CD4-positive, alpha-beta T cell treated with Interleukin-1 beta for 1 hour (primary cell): ENCODE measurements at regions not wholly inside any gene's neighbourhood (a gene's known extent, or its start where the extent isn't known, plus 50 kb on each side); places are given as distances from the start of the nearest gene placed in this dataset.
"Not testable (repeated sequence)": the region's sequence is repeated elsewhere in the genome, so short reads cannot be mapped to it uniquely, and the experiment has no call there.

ENCODE experiments used
- DNase-seq, 2 donors: peaks; one replicate each; pipeline ENCODE4 v3.0.0-alpha.2; 2020 to 2022

DNA sequence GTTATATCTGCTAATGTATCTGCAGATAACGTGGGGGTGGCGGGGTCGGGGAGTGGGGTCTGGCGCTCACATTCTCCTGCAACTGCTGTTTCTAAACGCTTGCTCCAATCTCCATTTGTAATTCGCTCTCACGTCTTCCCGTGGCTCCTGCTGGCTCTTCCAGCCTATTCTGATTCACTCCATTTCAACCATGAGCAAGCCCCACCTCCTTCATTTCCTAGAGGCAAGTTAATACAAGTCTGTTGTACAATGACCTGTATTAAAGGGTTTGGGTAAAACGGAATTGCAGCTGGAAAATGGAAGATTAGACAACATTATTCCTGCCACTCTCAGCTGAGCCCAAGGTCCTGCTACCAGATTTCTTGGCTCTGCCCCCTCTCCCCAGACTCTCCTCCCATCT lies 132.3 kb downstream of the CSNK2A3 start:
- DNase-seq, result no peak

DNA sequence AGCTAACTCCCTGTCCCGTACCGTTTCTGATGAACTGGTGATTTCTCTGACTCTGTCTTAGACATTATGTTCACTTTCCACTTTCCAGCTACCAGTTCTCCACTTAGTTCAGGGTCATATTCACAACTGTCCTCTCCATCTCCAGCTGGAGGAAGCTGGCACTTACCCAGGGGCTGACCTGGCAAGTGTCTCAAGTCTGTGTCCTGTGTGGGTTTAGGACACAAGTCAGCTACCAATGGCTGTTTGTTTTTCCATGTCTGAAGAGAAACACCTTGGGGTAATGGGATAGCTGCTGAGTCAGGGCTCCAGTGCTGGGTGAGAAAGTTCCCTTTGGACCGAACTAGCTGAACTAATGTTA lies 134.4 kb downstream of the CSNK2A3 start:
- DNase-seq, result no peak

DNA sequence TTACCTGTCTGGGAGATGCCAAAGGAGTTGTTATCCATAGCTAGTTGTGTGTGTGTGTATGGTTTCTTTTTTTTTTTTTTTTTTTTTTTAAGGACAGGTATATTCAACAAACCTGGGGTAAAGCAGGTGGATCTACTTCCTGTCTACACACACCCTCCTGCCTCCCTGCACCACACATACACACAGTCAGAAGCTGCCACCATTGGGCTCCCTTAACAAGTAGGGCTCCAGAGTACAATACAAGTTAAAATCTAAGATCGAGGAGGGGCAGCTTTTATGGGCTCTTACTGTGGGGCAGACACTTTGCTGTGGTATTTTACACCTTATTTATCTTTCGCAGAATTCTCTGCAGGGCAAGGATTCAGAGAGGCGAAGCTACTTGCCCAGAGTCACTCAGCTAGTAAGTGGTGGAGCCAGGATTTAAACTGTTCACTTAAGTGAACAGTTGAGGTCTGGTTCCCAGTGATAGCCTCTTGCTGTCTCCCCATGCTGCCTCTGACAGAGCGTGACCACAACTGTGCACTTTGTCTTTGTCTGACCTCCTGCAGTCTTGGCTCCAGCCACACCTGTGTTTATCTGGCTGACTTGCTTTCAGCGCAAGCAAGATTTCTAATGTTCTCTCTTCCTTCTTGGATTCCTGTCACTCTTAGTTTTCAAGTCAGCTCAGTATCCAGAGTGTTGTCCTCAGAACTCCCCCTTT lies 135.0 kb downstream of the CSNK2A3 start:
- DNase-seq, result no peak

DNA sequence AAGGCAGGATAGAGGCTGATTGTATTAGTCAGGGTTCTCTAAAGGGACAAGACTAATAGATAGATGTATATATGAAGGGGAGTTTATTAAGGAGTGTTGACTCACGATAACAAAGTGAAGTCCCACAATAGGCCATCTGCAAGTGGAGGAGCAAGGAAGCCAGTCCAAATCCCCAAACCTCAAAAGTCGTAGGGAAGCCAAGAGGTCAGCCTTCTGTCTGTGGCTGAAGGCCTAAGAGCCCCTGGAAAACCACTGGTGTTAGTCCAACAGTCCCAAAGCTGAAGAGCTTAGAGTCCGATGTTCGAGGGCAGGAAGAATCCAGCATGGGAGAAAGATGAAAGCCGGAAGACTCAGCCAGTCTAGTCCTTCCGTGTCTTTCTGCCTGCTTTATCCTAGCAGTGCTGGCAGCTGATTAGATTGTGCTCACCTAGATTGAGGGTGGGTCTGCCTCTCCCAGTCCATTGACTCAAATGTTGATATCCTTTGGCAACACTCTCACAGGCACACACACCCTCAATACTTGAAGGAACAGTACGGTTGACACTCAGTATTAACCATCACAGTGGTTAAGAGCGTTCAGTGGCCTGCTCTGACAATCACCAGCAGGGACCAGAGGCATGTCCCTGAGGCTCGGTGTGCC lies 135.6 kb downstream of the CSNK2A3 start:
- DNase-seq, result no peak

DNA sequence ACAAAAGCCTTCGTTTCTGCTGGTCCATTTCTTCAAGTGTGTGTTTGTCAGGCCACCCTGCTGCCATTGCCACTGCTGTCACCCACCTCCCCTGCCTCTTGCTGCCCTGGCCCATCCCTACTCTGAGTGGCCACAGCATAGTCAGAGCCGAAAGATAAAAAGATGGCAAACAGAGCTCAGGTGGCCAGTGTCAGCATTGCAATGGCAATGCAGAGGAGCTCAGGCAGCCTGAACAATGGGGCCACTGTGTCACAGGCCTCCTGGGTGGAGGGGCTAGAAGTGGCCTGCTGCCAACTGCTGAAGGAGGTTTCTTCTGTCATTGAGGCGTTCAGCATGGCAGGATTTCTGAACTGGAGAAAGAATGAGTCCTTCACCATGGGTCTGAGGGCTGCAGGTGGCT lies 137.1 kb downstream of the CSNK2A3 start:
- no peak for DNase-seq

DNA sequence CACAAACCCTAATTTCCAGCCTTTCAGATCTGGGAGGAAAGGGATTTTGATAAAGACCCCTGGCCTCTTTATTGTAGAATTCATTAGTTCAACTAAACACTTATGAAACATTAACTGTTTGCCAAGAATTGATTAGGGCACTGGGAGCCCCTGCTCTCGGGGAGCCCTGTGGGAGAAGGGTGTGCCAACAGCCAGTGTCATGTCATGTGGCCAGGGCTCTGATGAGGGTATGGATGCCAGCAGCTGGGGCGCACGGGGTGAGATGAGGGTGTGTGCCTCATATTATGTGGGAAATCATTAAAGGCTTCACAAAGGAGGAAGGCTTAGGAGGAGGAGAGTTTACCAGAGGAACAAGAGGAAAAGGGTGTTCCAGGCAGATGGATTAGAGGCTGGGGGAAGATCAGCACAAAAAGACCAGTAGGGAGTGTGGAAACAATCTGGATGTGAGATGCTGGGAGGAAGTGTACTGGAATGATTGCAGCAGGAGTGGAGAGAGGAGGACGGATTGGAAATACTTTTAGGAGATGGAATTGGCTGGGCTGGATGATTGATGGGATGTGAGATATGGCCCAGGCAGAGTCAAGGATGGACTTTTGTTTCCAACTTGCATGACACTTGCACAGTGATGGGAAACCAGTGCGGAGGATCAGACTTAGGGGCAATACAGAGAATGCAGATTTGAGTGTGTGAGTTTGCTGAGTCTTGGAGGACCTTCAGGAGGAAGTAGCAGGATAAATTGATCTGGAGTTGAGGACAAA lies 137.8 kb downstream of the CSNK2A3 start:
- no peak for DNase-seq

DNA sequence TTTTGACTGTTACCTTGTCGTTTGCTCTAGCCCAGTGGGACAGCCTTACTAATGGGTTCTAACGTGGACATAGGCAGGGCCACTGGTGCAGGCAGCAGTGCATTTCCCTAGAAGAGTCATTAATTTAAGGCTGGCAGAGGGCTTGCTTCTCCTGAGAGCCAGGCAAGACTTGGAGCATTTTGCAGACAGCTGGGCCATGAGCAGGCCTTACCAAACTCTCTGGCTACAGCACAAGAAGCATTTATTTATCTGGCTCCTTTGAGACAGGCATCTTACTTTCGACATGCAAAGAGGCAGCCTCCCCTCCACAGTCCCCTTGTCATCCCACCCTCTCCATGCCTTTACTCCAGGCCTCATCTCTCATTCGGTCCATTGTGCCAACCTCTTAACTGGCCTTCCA lies 139.9 kb downstream of the CSNK2A3 start:
- DNase-seq, result no peak

DNA sequence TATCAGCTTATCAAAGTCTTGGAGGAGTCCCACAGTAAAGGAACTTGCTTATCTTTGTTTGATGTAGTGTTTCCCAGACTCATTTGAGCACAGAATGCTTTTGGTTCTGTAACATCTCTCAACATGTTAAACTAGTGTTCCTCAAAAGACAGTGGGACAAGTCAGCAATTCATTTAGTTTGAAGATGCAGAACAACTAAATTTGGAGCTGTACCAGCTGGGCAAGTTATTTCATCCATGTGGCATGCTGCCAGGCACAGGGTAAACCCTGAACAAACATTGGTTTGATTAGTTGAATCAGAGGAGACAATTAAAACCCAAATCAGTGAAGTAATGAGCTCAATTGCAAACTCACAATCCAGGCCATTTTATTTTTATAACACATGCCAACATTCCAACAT lies 141.2 kb downstream of the CSNK2A3 start:
- no peak for DNase-seq

DNA sequence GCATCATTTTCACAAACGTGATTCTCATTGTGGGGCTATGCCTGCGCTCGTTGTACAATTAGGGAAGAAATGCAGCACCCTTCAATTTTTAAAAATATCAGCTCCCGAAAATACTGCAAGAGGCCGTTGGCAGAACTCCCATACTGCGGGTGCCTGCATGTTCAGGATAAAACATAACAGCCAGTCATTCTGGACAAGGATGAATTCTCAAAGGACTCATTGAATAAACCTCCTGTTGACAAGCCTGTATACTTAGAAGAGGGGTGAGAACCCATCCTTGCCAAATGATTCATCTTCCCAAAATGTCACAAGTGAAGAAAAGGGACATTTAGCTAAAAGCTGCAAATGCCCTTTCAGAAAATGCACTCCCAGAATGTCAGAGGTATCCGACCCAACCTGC lies 141.9 kb downstream of the CSNK2A3 start:
- no peak for DNase-seq

DNA sequence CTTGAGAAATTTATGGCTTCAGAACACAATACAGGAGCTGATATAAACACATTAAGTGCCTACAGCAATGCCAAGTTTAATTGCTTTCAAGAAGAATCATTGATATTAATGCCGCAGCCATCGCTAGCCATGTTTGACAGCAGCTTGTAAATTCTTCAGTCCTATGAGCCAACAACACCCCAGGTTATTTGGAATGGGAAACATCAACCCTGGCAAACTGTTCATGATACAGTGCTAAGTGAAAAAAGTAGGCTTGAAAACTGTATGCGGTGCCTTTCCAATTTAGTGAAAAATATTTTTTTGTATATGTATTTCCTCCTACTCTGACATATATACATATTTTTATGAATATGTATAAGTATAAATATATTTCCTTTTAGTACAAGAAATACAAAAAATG lies 142.6 kb downstream of the CSNK2A3 start:
- no peak for DNase-seq

DNA sequence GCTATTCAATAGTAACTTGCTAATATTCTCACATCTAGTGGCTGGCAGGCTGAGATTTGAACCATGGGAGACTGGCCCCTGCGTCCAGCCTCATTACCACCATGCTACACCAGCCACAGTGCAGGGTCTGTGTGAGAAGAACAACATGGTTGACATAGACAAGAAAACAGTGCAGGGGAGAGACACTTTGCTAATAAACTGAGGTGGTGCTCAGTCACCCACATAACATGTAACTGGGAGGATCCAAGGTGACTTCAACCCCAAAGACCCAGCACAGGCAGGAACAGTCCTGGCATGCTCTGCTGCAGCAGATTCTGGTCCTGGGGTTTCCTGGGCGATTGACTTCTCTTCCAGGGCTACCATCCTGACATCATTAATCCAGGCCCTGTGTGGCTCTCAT lies 143.1 kb downstream of the CSNK2A3 start:
- no peak for DNase-seq

DNA sequence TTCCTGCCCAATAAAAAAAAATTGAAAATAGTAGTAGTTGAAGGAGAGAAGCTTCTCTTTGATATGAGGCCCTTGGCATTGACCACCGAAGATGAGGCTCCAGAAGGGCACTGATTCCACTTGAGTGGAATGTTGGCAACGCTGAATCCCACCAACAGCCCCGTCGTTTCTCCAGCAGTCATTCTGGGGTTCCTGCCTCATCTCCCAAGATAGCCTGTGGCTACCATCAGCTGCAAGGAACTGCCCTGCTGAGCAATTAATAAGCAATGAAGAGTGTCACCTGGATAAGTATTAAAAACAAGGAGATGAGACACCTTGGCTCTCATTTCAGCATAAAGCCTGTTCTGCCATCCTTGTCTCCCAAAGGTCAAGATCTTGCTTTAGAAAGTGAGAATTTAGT lies 144.1 kb downstream of the CSNK2A3 start:
- DNase-seq, result no peak

DNA sequence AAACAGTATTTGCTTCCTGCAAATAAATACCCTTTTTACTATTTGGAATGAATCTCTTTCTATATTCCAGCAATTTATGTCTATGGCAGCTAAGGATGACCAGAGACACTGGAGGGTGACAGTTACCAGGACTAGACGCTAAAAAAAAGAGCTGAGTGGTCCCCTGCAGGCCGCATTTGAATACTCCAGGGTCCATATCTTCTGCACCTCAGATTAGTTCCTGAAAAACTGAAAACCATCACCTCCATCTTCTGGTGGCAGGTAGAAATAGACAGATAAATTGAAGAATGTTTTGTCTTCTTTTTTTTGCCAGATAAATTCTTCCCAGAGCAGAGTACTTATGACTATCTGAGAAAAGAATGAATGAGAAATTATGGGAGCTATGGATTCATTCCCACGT lies 145.6 kb downstream of the CSNK2A3 start:
- DNase-seq, result no peak

DNA sequence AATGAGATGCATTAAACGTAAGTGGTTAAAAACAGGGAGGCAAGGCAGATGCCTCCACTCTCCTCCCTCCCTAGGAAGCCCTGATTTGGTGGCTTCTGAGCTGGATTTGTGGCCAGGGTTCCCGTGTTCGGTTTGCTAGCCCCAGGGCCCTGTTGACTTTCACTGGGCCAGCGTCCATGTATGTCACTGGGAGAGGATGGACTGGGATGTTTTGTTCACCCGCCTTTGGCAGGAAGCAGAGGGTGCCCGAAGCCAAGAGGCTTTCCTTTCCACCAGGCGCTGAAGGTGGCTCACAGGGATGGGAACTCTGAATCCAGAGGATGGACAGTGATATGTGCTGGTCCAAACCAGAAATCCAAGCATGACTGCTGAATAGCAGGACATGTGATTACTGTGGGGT lies 146.6 kb downstream of the CSNK2A3 start:
- DNase-seq, result no peak

DNA sequence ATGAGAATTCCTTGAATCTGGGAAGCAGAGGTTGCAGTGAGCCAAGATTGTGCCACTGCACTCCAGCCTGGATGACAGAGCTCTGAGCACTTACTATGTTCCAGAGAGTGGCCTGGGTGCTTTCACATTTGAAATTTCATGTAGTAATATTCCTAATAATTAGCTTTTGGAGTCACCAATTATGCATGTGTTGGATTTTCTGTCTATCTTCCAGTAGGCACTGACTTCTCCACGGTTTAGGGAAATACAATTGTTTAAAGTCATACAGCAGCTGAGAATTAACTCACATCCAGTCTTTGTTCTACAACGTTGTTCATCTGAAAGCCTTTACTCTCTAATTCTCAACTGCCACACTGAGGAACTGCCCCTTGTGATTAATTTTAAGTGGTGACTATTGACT lies 150.2 kb downstream of the CSNK2A3 start:
- DNase-seq, result no peak

DNA sequence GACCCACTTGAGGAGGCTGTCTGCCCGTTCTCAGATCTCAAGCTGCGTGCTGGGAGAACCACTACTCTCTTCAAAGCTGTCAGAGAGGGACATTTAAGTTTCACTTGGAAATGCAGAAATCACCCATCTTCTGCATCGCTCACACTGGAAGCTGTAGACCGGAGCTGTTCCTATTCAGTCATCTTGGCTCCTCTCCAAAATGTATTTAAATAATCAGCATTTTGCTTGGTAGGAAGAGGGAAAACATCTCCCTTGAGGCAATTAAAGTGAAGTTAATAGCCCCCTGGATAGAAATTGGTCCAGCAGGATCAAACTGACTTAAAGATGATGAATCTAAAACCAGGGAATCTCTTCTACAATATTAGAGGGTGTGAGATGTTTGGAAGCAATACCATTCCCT lies 151.7 kb downstream of the CSNK2A3 start:
- DNase-seq, result not testable (repeated sequence)

DNA sequence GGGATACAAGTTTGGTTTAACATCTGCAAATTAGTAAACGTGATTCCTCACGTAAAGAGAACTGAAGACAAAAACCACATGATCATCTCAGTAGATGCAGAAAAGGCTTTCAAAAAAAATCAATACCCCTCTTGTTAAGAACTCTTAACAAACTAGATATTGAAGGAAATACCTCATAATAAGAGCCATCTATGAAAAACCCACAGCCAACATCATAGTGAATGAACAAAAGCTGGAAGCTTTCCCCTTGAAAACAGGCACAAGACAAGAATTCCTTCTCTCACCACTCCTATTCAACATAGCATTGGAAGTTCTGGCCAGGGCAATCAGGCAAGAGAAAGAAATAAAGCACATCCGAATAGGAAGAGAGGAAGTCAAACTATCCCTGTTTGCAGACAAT lies 160.5 kb downstream of the CSNK2A3 start:
- DNase-seq, result no peak

DNA sequence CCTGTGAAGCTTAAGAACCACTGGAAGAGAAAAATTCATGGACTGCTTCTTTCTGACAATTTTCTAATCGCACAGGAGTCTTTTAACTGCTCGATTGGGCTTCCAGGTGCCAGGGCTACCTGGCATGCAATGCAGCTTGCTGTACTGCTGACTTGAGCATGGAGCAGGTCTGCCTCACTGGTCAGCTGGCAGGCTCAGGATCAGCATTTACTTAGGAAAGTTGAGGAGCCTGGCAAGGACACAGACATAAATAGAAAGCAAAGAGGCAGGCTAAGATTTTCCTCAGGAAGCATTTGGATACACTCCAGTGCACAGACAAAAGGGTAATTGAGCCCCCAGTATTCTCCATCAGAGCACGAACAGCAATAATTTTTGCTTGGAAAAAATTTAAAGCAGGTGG lies 163.5 kb downstream of the CSNK2A3 start:
- DNase-seq, result no peak

DNA sequence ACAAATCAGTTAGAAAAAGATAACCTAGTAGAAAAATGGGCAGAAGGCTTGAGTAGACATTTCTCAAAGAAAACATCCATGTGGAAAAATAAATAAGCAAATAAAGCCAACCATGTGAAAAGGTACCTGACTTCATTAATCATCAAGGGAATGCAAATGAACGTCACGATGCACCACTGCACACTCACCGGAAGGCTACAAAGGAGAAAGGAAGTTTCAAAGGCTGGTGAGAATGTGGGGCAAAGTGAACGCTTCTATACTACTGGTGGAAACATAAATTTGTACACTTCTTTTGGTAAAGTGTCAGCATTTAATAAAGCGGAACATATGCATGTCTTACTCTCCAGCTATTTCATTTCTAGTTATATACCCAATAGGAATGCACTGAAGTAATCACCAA lies 166.8 kb downstream of the CSNK2A3 start:
- no peak for DNase-seq

DNA sequence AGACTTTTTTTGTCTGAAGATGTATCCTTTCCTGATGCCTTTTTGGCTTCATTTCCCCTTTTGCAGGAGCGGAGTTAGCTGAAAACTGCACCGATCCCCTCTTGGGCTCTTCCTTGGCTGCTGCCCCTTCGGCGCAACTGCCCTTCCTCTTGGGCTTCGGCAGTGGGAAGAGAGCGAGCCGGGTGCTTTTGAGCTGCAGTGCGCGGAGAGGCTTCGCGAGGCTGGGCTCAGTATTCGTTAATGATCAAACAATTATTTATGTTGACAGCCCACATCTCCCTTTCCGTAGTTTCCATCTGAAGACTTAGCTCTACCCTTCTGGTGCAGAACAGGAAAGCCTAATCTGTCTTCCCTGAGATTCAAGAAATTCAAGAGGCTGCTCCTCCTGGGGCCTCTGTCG lies 170.8 kb downstream of the CSNK2A3 start:
- DNase-seq, result no peak

DNA sequence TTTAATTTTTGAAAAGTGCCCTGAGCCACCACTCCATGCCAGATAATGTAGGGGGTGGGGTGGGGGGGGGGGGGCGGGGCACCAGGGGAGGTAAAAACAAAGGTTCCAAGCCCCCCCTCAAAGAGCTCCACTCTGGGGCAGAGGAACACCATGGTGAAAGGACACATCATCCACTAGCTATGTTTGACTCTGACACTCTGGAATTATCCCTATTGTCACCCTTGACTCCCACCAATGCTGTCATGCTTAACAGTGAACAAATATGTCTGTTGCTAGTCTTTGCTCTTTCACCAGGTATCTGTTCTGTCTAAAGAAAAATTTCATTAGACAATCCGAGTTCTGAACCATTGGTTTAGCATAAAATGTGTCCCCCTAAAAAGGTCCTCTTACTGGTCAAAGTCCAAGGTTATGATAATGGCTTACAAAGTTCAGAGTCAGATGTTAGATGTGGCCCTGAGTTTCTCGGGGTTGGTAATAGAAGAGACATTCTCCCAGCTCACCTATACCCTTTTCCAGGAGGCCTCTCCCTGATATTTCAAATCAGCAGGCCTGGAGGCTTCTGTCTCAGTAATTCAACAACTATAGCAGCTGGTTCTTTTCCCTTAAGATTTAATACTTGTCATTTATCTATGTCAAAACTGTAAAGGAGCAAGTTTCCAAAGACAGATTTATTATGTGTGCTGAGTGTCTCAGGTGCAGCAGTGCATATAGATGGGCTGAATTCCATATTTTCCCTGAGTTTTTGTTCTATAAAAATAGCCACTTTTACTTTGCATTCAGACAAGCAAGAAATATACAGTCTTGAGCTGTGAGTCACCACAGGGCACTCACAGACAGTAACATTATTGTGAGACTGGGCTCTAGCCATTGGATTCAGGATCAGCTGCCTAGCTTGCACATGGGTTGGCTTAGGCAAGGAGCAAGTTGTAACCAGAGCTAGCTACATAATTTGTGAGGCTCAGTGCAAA lies 174.1 kb downstream of the CSNK2A3 start:
- no peak for DNase-seq

DNA sequence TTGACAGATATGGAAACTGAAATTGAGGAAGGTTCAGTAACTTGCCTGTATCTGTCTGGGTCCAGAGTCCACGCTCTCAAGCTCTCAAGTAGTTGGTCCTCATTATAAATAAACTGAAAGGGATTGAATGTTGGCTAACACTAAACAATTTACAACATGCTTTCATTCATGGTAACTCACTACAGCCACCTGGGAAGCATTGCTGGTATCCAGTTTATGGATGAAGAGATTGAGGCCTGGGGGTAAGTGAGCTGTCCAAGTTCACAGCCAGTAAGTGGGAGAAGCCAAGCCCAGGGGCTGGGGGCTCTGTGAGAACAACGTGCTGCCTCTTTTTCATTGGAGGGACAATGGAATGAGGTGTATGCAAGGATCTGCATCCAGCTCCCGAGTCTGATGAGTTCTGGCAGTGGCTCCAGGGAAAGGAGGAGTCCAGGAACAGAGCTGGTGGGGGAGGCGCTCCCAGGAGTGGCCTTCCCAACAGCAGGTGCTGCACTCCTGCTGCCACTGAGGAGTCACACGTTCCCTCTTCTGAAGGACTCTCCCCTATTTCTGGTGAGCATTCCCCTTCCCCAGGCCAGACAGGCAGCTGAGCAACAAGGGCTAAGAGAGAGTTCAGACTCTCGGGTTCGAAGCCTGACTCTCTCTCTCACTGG lies 175.8 kb downstream of the CSNK2A3 start:
- no peak for DNase-seq
